B cell (primary cell): ENCODE measurements at regions not wholly inside any gene's neighbourhood (a gene's known extent, or its start where the extent isn't known, plus 50 kb on each side); places are given as distances from the start of the nearest gene placed in this dataset.

ENCODE experiments used
- ATAC-seq: fragments of 200-7000 bp; cut with Tn5 transposase; one replicate; pipeline ENCODE4 v1.10.0; 2021; ENCODE audit warnings: low read depth, mild to moderate bottlenecking, moderate number of reproducible peaks, moderate library complexity
- CTCF ChIA-PET: fragments of 350-600 bp; sonication (Branson Sonifier 250); formaldehyde crosslinking; loops from one replicate; lab custom pipeline; 2021; ENCODE audit warnings: antibody characterized with exemption, inconsistent platforms; lab: Charles Lee
- POLR2A ChIA-PET: fragments of 350-600 bp; sonication (Branson Sonifier 250); formaldehyde crosslinking; loops from one replicate; lab custom pipeline; 2021; ENCODE audit warnings: antibody characterized with exemption; lab: Charles Lee
- DNase-seq: peaks from one replicate; pipeline ENCODE4 v3.0.0; 2013
- H2AFZ ChIP-seq: 2 replicates; pipeline ENCODE4 v1.6.1; 2012; ENCODE audit warnings: mild to moderate bottlenecking, low read depth, low read length; ENCODE audit not compliant: insufficient read depth, poor library complexity, severe bottlenecking
- H3K27ac ChIP-seq, 2 donors: 1 replicate in 1 of 2; 2 replicates in 1 of 2; pipeline ENCODE4 v1.5.1; 2012 to 2013; ENCODE audit warnings: low read length in 2 of 2, mild to moderate bottlenecking in 2 of 2, moderate library complexity in 1 of 2
- H3K27me3 ChIP-seq, 4 experiments: fragments of 200-600 bp in 1 of 4; sonication (generic) in 1 of 4; replicated peaks in 1 of 4; 1 replicate in 2 of 4; 2 replicates in 2 of 4; pipeline versions ENCODE4 v1.6.1 to v1.7.0; 2013 to 2016; ENCODE audit warnings: low read length in 3 of 4, mild to moderate bottlenecking in 2 of 4, mixed read lengths in 1 of 4, moderate library complexity in 1 of 4; ENCODE audit not compliant: insufficient read depth in 4 of 4, control insufficient read depth in 3 of 4; ENCODE audit errors: control extremely low read depth in 1 of 4
- H3K36me3 ChIP-seq, 2 experiments: replicated peaks in 1 of 2; 1 replicate in 1 of 2; 2 replicates in 1 of 2; pipeline versions ENCODE4 v1.6.1 to v1.7.1; 2013; ENCODE audit warnings: low read length in 1 of 2; ENCODE audit not compliant: insufficient read depth in 2 of 2, control insufficient read depth in 1 of 2; ENCODE audit errors: control extremely low read depth in 1 of 2, extremely low read depth in 1 of 2
- H3K4me1 ChIP-seq, 2 donors: fragments of 200-600 bp in 1 of 2; sonication (generic) in 1 of 2; 1 replicate in 1 of 2; 2 replicates in 1 of 2; pipeline versions ENCODE4 v1.5.1 to v1.6.1; 2013 to 2017; ENCODE audit warnings: low read length in 2 of 2; ENCODE audit not compliant: control insufficient read depth in 2 of 2, insufficient read depth in 2 of 2
- H3K4me2 ChIP-seq: replicated peaks from 2 replicates; pipeline ENCODE3; 2012; ENCODE audit warnings: mild to moderate bottlenecking, low read depth, low read length; ENCODE audit not compliant: poor library complexity, severe bottlenecking
- H3K4me3 ChIP-seq, 5 experiments: fragments of 200-600 bp in 1 of 5; sonication (generic) in 1 of 5; 1 replicate in 3 of 5; 2 replicates in 2 of 5; pipeline versions ENCODE4 v1.5.1 to v1.7.0; 2011 to 2016; ENCODE audit warnings: low read length in 4 of 5, mild to moderate bottlenecking in 4 of 5, low read depth in 2 of 5, control low read depth in 1 of 5, moderate library complexity in 1 of 5; ENCODE audit not compliant: insufficient read depth in 1 of 5; ENCODE audit errors: control extremely low read depth in 1 of 5, extremely low read depth in 1 of 5
- H3K79me2 ChIP-seq: fragments of 200-600 bp; sonication (generic); one replicate; pipeline ENCODE4 v1.6.0; 2016; ENCODE audit warnings: low read length; ENCODE audit not compliant: control insufficient read depth, insufficient read depth
- H3K9ac ChIP-seq: fragments of 200-600 bp; sonication (generic); 2 replicates; pipeline ENCODE4 v1.6.1; 2017; ENCODE audit warnings: mild to moderate bottlenecking, low read length, moderate library complexity
- H3K9me3 ChIP-seq, 3 donors: one replicate each; pipeline versions ENCODE4 v1.6.1 to v1.7.1; 2013; ENCODE audit warnings: low read length in 2 of 3; ENCODE audit not compliant: control insufficient read depth in 2 of 3, insufficient read depth in 1 of 3; ENCODE audit errors: control extremely low read depth in 1 of 3
- H4K20me1 ChIP-seq: 2 replicates; pipeline ENCODE4 v1.6.0; 2012; ENCODE audit warnings: mild to moderate bottlenecking, low read length; ENCODE audit not compliant: insufficient read depth, control insufficient read depth, poor library complexity, severe bottlenecking
- H3K27ac Mint-ChIP-seq: one replicate; pipeline ENCODE4 v1.8.0; 2021; ENCODE audit warnings: mixed read lengths
- H3K27me3 Mint-ChIP-seq: one replicate; pipeline ENCODE4 v1.8.0; 2021; ENCODE audit warnings: mixed read lengths
- H3K4me1 Mint-ChIP-seq: one replicate; pipeline ENCODE4 v1.8.0; 2021; ENCODE audit warnings: mixed read lengths
- H3K4me3 Mint-ChIP-seq: one replicate; pipeline ENCODE4 v1.8.0; 2021; ENCODE audit warnings: mixed read lengths
- H3K9me3 Mint-ChIP-seq: one replicate; pipeline ENCODE4 v1.8.0; 2022; ENCODE audit warnings: mixed read lengths; ENCODE audit not compliant: insufficient read depth
- EZH2 ChIP-seq: IDR thresholded peaks from 2 replicates; pipeline ENCODE4 v1.6.1; 2012; ENCODE audit warnings: borderline replicate concordance, low read depth, mild to moderate bottlenecking, moderate library complexity, low read length; ENCODE audit not compliant: insufficient read depth, poor library complexity, severe bottlenecking
- WGBS: methylation state at CpG from one replicate; pipeline ENCODE4 v1.1.5; 2013; ENCODE audit warnings: missing lambda C conversion rate; ENCODE audit not compliant: insufficient coverage; 5-methylcytosine and 5-hydroxymethylcytosine counted together
- intact Hi-C: fragments of 100-400 bp; cut with micrococcal nuclease; formaldehyde crosslinking; loops from one replicate; pipeline ENCODE4 v1.10.0; 2022
- TF ChIP-seq, protein P1 (sequence below): fragments of 200-600 bp; IDR thresholded peaks from one replicate; pipeline ENCODE4 v1.8.0; 2022; ENCODE audit warnings: antibody characterized with exemption, mild to moderate bottlenecking

DNA sequence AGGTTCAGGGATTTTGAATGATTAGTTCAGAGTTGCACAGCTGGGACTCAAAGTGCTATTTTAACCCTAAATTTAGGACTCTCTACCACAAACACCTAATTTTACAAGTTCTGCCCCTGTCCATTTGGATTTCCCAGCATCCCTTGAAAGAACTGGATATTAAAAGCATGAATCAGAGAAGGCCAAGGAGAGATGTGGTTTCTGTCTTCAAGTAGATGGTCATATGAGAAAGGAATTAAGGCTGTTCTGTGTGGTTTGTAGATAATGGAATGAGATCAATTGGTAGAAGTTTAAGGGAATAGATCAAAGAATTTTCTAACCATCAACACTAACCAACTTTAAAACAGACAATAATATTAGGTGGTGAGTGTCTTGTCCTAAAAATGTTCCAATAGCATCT lies 106.4 kb upstream of the TENM4 start:
- H3K4me1 Mint-ChIP-seq: no peaks in the 10 kb centered on the region
- intact Hi-C loops: no loop called here
- TF ChIP-seq, protein P1, sequence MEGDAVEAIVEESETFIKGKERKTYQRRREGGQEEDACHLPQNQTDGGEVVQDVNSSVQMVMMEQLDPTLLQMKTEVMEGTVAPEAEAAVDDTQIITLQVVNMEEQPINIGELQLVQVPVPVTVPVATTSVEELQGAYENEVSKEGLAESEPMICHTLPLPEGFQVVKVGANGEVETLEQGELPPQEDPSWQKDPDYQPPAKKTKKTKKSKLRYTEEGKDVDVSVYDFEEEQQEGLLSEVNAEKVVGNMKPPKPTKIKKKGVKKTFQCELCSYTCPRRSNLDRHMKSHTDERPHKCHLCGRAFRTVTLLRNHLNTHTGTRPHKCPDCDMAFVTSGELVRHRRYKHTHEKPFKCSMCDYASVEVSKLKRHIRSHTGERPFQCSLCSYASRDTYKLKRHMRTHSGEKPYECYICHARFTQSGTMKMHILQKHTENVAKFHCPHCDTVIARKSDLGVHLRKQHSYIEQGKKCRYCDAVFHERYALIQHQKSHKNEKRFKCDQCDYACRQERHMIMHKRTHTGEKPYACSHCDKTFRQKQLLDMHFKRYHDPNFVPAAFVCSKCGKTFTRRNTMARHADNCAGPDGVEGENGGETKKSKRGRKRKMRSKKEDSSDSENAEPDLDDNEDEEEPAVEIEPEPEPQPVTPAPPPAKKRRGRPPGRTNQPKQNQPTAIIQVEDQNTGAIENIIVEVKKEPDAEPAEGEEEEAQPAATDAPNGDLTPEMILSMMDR: no peak
- no peak for TF ChIP-seq EZH2
- Histone ChIP-seq H4K20me1 (no peaks in the 10 kb centered on the region), H3K36me3 (no peaks in the 10 kb centered on the region), H3K27ac (no peak overlapping the region), H3K4me1 (no peaks in the 10 kb centered on the region), H3K27me3 (peaks cover 0 to 4% (median 0%) of the 10 kb centered on the region in 4 experiments), H2AFZ (no peak overlapping the region), H3K79me2 (no peaks in the 10 kb centered on the region), H3K4me2 (no peak overlapping the region), H3K4me3 (no peak overlapping the region), H3K9me3 (peaks cover 0 to 1% (median 0%) of the 10 kb centered on the region in 3 donors), H3K9ac (no peak overlapping the region)
- H3K9me3 Mint-ChIP-seq: no peaks in the 10 kb centered on the region
- ChIA-PET POLR2A (no interaction called here), CTCF (no interaction called here)
- DNase-seq (no peak), ATAC-seq (no peak)
- no peak overlapping the region for H3K4me3 Mint-ChIP-seq
- no peak overlapping the region for H3K27ac Mint-ChIP-seq
- peaks cover 32% of the 10 kb centered on the region for H3K27me3 Mint-ChIP-seq

DNA sequence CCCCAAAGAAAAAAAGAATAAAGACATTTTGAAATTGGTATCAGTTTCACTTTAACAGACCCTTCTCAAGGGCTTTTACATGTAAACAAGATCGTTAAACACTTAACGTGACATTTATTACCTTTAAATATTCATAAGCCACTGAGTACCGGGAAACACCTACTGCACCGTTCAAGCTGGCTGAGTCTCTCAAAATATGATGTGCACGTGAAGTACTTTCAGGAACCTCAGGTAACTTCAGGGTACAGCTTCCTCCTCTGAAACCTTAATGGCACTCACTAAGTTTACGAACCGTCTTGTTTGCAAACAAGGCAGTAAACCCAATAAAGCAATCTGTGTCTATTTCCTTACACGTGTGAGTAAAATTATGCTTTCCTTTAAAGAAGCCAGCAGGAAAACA lies 105.5 kb upstream of the TENM4 start:
- Histone ChIP-seq H3K4me1 (no peaks in the 10 kb centered on the region), H3K9me3 (peaks cover 0 to 1% (median 0%) of the 10 kb centered on the region in 3 donors)

More for the DNA sequence above, 105.5 kb upstream of the TENM4 start:
- 41% methylated on average over 8 of the region's 8 CpGs for WGBS
- peaks cover 38% of the 10 kb centered on the region for H3K27me3 Mint-ChIP-seq
- TF ChIP-seq, protein P1: no peak
- Histone ChIP-seq H2AFZ (no peak overlapping the region), H3K4me2 (no peak overlapping the region), H3K9ac (no peak overlapping the region), H3K4me3 (no peak overlapping the region), H3K27me3 (peaks cover 0 to 4% (median 0%) of the 10 kb centered on the region in 4 experiments), H4K20me1 (no peaks in the 10 kb centered on the region), H3K36me3 (no peaks in the 10 kb centered on the region), H3K79me2 (no peaks in the 10 kb centered on the region), H3K27ac (no peak overlapping the region)
- H3K9me3 Mint-ChIP-seq: no peaks in the 10 kb centered on the region
- POLR2A ChIA-PET: no interaction called here
- ATAC-seq (no peak), DNase-seq (no peak)
- H3K27ac Mint-ChIP-seq: no peak overlapping the region
- CTCF ChIA-PET: no interaction called here
- H3K4me3 Mint-ChIP-seq: no peak overlapping the region
- intact Hi-C loops: no loop called here
- H3K4me1 Mint-ChIP-seq: no peaks in the 10 kb centered on the region
